SK-N-SH treated with all-trans-retinoic acid at 6 μM for 48 hours (cell line): ENCODE measurements at regions not wholly inside any gene's neighbourhood (a gene's known extent, or its start where the extent isn't known, plus 50 kb on each side); places are given as distances from the start of the nearest gene placed in this dataset.

Experiments
- ATAC-seq: fragments of 200-7000 bp; cut with Tn5 transposase; 3 replicates; pipeline ENCODE4 v1.9.1; 2020; ENCODE audit warnings: mild to moderate bottlenecking, moderate library complexity
- ARNTL ChIP-seq: fragments of 450-650 bp; formaldehyde crosslinking; IDR thresholded peaks from 2 replicates; pipeline ENCODE4 v1.5.0; 2020; ENCODE audit warnings: low read depth, mild to moderate bottlenecking, moderate library complexity, borderline replicate concordance
- BACH2 ChIP-seq: fragments of 250-450 bp; sonication (Bioruptor Pico); IDR thresholded peaks from 2 replicates; pipeline ENCODE4 v1.9.0; 2021; ENCODE audit warnings: mild to moderate bottlenecking, borderline replicate concordance
- CSDC2 ChIP-seq: fragments of 250-450 bp; sonication (Bioruptor Pico); IDR thresholded peaks from 2 replicates; pipeline ENCODE4 v1.5.0; 2020; ENCODE audit warnings: mild to moderate bottlenecking, moderate library complexity
- ESRRG ChIP-seq: fragments of 250-450 bp; sonication (Bioruptor Pico); IDR thresholded peaks from 2 replicates; pipeline ENCODE4 v1.6.1; 2021; ENCODE audit warnings: mild to moderate bottlenecking
- GLIS3 ChIP-seq: fragments of 250-450 bp; sonication (Bioruptor Pico); IDR thresholded peaks from 2 replicates; pipeline ENCODE4 v1.5.0; 2020; ENCODE audit warnings: mild to moderate bottlenecking, moderate library complexity
- ISL1 ChIP-seq: fragments of 250-450 bp; sonication (Bioruptor Pico); IDR thresholded peaks from 2 replicates; pipeline ENCODE4 v2.1.2; 2022; ENCODE audit warnings: mild to moderate bottlenecking, moderate library complexity
- OSR1 ChIP-seq: fragments of 250-450 bp; sonication (Bioruptor Pico); IDR thresholded peaks from 2 replicates; pipeline ENCODE4 v1.8.0; 2022; ENCODE audit warnings: moderate library complexity, mild to moderate bottlenecking, inconsistent platforms
- RARB ChIP-seq: fragments of 250-450 bp; sonication (Bioruptor Pico); IDR thresholded peaks from 2 replicates; pipeline ENCODE4 v1.8.0; 2021; ENCODE audit warnings: mild to moderate bottlenecking, moderate library complexity
- TCF4 ChIP-seq: fragments of 250-450 bp; sonication (Bioruptor Pico); IDR thresholded peaks from 2 replicates; pipeline ENCODE4 v1.8.0; 2021; ENCODE audit warnings: mild to moderate bottlenecking, moderate library complexity, borderline replicate concordance
- TOX ChIP-seq: fragments of 250-450 bp; sonication (Bioruptor Pico); IDR thresholded peaks from 2 replicates; pipeline ENCODE4 v1.8.0; 2021; ENCODE audit warnings: mild to moderate bottlenecking, moderate library complexity, borderline replicate concordance
- ZC3H10 ChIP-seq: fragments of 250-450 bp; sonication (Bioruptor Pico); IDR thresholded peaks from 2 replicates; pipeline ENCODE4 v1.5.1; 2021; ENCODE audit warnings: mild to moderate bottlenecking, moderate library complexity
- ZFP3 ChIP-seq: fragments of 250-450 bp; sonication (Bioruptor Pico); IDR thresholded peaks from 2 replicates; pipeline ENCODE4 v1.5.0; 2020; ENCODE audit warnings: mild to moderate bottlenecking, moderate library complexity
- ZFP30 ChIP-seq: fragments of 450-650 bp; formaldehyde crosslinking; IDR thresholded peaks from 2 replicates; pipeline ENCODE4 v1.5.0; 2022; ENCODE audit warnings: mild to moderate bottlenecking, moderate library complexity
- ZNF565 ChIP-seq: fragments of 450-650 bp; formaldehyde crosslinking; conservative IDR thresholded peaks from 2 replicates; pipeline ENCODE4 v1.5.0; 2020; ENCODE audit warnings: low read depth, mild to moderate bottlenecking, moderate library complexity
- ZNF70 ChIP-seq: fragments of 450-650 bp; formaldehyde crosslinking; IDR thresholded peaks from 2 replicates; pipeline ENCODE4 v1.5.0; 2020; ENCODE audit warnings: mild to moderate bottlenecking, moderate library complexity
- ZNF8 ChIP-seq: fragments of 450-650 bp; formaldehyde crosslinking; IDR thresholded peaks from 2 replicates; pipeline ENCODE4 v1.5.0; 2020; ENCODE audit warnings: mild to moderate bottlenecking, moderate library complexity
- TF ChIP-seq, protein P1 (sequence below): fragments of 250-450 bp; sonication (Bioruptor Pico); IDR thresholded peaks from 2 replicates; pipeline ENCODE4 v1.5.1; 2021; ENCODE audit warnings: mild to moderate bottlenecking, moderate library complexity
- TF ChIP-seq, protein P2 (sequence below): fragments of 250-450 bp; sonication (Bioruptor Pico); IDR thresholded peaks from 2 replicates; pipeline ENCODE4 v1.5.0; 2020; ENCODE audit warnings: mild to moderate bottlenecking, moderate library complexity
- TF ChIP-seq, protein P3 (sequence below): fragments of 250-450 bp; sonication (Bioruptor Pico); IDR thresholded peaks from 2 replicates; pipeline ENCODE4 v1.8.0; 2020; ENCODE audit warnings: mild to moderate bottlenecking, moderate library complexity, borderline replicate concordance
- TF ChIP-seq, protein P4 (sequence below): fragments of 250-450 bp; sonication (Bioruptor Pico); IDR thresholded peaks from 2 replicates; pipeline ENCODE4 v1.8.0; 2021; ENCODE audit warnings: low read depth, mild to moderate bottlenecking, moderate library complexity, borderline replicate concordance
- TF ChIP-seq, protein P5 (sequence below): fragments of 250-450 bp; sonication (Bioruptor Pico); IDR thresholded peaks from 2 replicates; pipeline ENCODE4 v1.5.1; 2020; ENCODE audit warnings: low read depth, mild to moderate bottlenecking, moderate library complexity

DNA sequence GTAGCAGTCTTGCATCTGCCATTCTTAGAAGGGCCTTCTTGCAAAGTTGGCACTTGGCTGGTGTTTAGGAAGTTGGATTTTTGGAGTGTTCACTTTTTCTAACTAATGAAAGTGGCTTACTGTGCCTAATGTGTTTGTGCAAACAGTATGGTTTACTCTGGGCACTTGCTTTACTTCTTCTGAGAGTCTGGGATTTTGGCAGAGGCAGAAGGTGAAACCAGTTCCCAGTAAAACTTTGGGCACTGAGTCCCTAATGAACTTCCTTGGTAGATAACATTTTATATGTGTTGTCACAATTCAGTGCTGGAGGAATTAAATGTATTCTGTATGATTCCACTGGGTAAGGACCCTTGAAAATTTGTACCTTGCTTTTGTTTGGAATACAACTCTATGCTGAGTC is 155.7 kb downstream of the FAM170A start:
- TF ChIP-seq TCF4 = no peak
- TF ChIP-seq, protein P1, sequence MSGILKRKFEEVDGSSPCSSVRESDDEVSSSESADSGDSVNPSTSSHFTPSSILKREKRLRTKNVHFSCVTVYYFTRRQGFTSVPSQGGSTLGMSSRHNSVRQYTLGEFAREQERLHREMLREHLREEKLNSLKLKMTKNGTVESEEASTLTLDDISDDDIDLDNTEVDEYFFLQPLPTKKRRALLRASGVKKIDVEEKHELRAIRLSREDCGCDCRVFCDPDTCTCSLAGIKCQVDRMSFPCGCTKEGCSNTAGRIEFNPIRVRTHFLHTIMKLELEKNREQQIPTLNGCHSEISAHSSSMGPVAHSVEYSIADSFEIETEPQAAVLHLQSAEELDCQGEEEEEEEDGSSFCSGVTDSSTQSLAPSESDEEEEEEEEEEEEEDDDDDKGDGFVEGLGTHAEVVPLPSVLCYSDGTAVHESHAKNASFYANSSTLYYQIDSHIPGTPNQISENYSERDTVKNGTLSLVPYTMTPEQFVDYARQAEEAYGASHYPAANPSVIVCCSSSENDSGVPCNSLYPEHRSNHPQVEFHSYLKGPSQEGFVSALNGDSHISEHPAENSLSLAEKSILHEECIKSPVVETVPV (CRISPR knock-in tag) = no peak
- TF ChIP-seq, protein P2, sequence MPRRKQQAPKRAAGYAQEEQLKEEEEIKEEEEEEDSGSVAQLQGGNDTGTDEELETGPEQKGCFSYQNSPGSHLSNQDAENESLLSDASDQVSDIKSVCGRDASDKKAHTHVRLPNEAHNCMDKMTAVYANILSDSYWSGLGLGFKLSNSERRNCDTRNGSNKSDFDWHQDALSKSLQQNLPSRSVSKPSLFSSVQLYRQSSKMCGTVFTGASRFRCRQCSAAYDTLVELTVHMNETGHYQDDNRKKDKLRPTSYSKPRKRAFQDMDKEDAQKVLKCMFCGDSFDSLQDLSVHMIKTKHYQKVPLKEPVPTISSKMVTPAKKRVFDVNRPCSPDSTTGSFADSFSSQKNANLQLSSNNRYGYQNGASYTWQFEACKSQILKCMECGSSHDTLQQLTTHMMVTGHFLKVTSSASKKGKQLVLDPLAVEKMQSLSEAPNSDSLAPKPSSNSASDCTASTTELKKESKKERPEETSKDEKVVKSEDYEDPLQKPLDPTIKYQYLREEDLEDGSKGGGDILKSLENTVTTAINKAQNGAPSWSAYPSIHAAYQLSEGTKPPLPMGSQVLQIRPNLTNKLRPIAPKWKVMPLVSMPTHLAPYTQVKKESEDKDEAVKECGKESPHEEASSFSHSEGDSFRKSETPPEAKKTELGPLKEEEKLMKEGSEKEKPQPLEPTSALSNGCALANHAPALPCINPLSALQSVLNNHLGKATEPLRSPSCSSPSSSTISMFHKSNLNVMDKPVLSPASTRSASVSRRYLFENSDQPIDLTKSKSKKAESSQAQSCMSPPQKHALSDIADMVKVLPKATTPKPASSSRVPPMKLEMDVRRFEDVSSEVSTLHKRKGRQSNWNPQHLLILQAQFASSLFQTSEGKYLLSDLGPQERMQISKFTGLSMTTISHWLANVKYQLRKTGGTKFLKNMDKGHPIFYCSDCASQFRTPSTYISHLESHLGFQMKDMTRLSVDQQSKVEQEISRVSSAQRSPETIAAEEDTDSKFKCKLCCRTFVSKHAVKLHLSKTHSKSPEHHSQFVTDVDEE (CRISPR knock-in tag) = no peak
- TF ChIP-seq ZFP30 = no peak
- no peak for TF ChIP-seq ESRRG
- TF ChIP-seq GLIS3 = no peak
- TF ChIP-seq RARB (CRISPR knock-in tag) = no peak
- TF ChIP-seq ZNF70 (CRISPR knock-in tag) = no peak
- TF ChIP-seq ZNF565 = no peak
- no peak for TF ChIP-seq TOX (CRISPR knock-in tag)
- TF ChIP-seq, protein P3, sequence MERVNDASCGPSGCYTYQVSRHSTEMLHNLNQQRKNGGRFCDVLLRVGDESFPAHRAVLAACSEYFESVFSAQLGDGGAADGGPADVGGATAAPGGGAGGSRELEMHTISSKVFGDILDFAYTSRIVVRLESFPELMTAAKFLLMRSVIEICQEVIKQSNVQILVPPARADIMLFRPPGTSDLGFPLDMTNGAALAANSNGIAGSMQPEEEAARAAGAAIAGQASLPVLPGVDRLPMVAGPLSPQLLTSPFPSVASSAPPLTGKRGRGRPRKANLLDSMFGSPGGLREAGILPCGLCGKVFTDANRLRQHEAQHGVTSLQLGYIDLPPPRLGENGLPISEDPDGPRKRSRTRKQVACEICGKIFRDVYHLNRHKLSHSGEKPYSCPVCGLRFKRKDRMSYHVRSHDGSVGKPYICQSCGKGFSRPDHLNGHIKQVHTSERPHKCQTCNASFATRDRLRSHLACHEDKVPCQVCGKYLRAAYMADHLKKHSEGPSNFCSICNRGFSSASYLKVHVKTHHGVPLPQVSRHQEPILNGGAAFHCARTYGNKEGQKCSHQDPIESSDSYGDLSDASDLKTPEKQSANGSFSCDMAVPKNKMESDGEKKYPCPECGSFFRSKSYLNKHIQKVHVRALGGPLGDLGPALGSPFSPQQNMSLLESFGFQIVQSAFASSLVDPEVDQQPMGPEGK = no peak
- no peak for TF ChIP-seq ZC3H10 (CRISPR knock-in tag)
- TF ChIP-seq, protein P4, sequence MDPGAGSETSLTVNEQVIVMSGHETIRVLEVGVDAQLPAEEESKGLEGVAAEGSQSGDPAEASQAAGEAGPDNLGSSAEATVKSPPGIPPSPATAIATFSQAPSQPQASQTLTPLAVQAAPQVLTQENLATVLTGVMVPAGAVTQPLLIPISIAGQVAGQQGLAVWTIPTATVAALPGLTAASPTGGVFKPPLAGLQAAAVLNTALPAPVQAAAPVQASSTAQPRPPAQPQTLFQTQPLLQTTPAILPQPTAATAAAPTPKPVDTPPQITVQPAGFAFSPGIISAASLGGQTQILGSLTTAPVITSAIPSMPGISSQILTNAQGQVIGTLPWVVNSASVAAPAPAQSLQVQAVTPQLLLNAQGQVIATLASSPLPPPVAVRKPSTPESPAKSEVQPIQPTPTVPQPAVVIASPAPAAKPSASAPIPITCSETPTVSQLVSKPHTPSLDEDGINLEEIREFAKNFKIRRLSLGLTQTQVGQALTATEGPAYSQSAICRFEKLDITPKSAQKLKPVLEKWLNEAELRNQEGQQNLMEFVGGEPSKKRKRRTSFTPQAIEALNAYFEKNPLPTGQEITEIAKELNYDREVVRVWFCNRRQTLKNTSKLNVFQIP = no peak
- TF ChIP-seq CSDC2 (CRISPR knock-in tag) = no peak
- TF ChIP-seq ARNTL (CRISPR knock-in tag) = no peak
- no peak for TF ChIP-seq BACH2 (CRISPR knock-in tag)
- TF ChIP-seq, protein P5, sequence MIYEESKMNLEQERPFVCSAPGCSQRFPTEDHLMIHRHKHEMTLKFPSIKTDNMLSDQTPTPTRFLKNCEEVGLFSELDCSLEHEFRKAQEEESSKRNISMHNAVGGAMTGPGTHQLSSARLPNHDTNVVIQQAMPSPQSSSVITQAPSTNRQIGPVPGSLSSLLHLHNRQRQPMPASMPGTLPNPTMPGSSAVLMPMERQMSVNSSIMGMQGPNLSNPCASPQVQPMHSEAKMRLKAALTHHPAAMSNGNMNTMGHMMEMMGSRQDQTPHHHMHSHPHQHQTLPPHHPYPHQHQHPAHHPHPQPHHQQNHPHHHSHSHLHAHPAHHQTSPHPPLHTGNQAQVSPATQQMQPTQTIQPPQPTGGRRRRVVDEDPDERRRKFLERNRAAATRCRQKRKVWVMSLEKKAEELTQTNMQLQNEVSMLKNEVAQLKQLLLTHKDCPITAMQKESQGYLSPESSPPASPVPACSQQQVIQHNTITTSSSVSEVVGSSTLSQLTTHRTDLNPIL = no peak
- no peak for TF ChIP-seq ZNF8 (CRISPR knock-in tag)
- ATAC-seq = no peak

DNA sequence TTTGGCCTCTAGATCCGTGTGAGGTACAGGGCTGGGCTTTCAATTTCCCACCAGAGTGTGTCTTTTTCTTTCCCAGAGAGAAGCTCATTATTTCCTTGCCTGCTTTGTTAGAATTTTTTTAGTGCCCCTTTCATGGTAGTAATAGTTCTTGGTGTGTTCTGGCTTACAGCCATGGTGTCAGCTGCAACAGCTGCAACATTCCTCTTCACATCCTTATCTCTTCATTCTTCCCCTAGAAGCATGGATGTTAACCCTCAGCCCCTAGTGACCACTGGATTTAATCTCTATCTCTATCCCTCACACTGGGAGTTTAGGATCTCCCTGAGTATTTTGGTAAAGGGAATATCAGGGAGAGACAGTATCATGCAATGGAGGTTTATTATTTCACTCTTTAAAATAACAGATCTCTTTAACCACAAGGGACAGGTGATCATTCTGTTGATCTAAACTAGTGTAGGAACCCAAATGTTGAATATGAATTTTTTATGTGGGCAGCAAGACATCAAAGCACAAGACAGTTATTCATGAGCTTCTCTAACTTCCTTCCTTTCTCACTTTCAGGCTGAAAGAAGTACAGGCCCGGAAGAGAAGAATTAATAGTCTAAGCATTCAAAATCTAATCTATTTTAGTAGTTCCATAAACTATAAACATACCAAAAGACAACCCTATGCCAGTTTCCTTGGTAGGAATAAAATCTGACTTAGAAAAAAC is 160.2 kb downstream of the FAM170A start:
- ATAC-seq = no peak
- TF ChIP-seq ZFP30 (no peak), BACH2 (CRISPR knock-in tag) (no peak), ZFP3 (CRISPR knock-in tag) (no peak), RARB (CRISPR knock-in tag) (no peak), GLIS3 (no peak), ZNF70 (CRISPR knock-in tag) (no peak), ZC3H10 (CRISPR knock-in tag) (no peak), CSDC2 (CRISPR knock-in tag) (no peak), ARNTL (CRISPR knock-in tag) (no peak), ZNF8 (CRISPR knock-in tag) (no peak)
- TF ChIP-seq, all 23 proteins: peak for 0

DNA sequence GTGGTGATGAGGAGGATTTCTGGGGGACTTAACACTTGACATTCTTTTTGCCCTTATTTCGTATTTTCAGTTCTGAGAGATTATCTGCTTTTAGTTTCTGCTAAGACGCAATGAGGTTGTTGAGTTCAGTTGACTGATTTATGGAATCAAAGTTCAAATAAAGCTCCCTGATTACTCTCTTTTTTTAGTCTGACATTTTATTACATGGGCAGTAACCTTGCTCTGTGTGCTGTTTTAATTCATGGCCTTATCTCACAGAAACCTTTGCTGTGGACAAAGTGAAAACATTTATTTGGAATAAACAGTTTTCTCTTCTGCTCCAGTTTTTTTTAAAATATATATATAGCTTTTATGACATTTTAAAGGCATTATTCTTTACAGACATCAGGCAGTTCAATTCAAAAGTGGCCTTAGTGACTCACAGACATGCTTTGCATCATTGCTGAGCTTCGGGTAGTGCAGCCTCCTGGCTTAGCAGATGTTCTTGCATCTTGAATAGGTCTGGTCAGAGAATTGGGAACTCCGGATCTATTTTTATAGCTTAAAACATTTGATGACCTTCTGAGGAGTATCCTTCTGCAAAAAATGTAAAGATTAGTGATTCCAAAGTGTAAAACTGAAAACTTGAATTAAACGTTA is 162.9 kb downstream of the FAM170A start:
- no peak for ATAC-seq
- TF ChIP-seq BACH2 (CRISPR knock-in tag) = no peak
- TF ChIP-seq TOX (CRISPR knock-in tag) = no peak
- TF ChIP-seq ZFP30 = no peak
- no peak for TF ChIP-seq ZC3H10 (CRISPR knock-in tag)
- TF ChIP-seq ARNTL (CRISPR knock-in tag) = no peak
- no peak for TF ChIP-seq ZFP3 (CRISPR knock-in tag)
- no peak for TF ChIP-seq OSR1 (CRISPR knock-in tag)
- TF ChIP-seq ZNF70 (CRISPR knock-in tag) = no peak
- TF ChIP-seq ESRRG = no peak
- no peak for TF ChIP-seq RARB (CRISPR knock-in tag)
- no peak for TF ChIP-seq ISL1 (CRISPR knock-in tag)
- TF ChIP-seq, protein P5 = no peak
